HEK293T (cell line): ENCODE measurements at regions not wholly inside any gene's neighbourhood (a gene's known extent, or its start where the extent isn't known, plus 50 kb on each side); places are given as distances from the start of the nearest gene placed in this dataset.

Experiments
- CTCF ChIA-PET: fragments of 350-600 bp; formaldehyde crosslinking; extraction: SDS; loops from one replicate; lab custom pipeline; 2021; ENCODE audit warnings: antibody characterized with exemption, inconsistent platforms; lab: Yijun Ruan, JAX
- POLR2A ChIA-PET: fragments of 350-600 bp; formaldehyde crosslinking; extraction: SDS; loops from one replicate; lab custom pipeline; 2020; ENCODE audit warnings: antibody characterized with exemption, inconsistent platforms; lab: Yijun Ruan, JAX
- DNase-seq: peaks from one replicate; pipeline ENCODE4 v3.0.0; 2012; ENCODE audit warnings: mixed read lengths; ENCODE audit errors: extremely low spot score
- ARNT ChIP-seq: fragments of 450-650 bp; IDR thresholded peaks from 2 replicates; pipeline ENCODE4 v1.6.1; 2017; ENCODE audit warnings: mild to moderate bottlenecking
- BHLHE40 ChIP-seq: fragments of 450-650 bp; IDR thresholded peaks from 2 replicates; pipeline ENCODE4 v1.6.1; 2016; ENCODE audit warnings: mild to moderate bottlenecking, moderate library complexity, borderline replicate concordance
- CTBP1 ChIP-seq: fragments of 450-650 bp; IDR thresholded peaks from 2 replicates; pipeline ENCODE4 v1.6.1; 2016; ENCODE audit warnings: borderline replicate concordance
- ELF4 ChIP-seq: fragments of 450-650 bp; IDR thresholded peaks from 2 replicates; pipeline ENCODE4 v1.6.1; 2017; ENCODE audit warnings: antibody characterized with exemption
- FOXA1 ChIP-seq: fragments of 450-650 bp; IDR thresholded peaks from 2 replicates; pipeline ENCODE4 v1.6.1; 2016; ENCODE audit warnings: mild to moderate bottlenecking
- FOXK2 ChIP-seq: fragments of 450-650 bp; IDR thresholded peaks from 2 replicates; pipeline ENCODE4 v1.6.1; 2016; ENCODE audit warnings: mild to moderate bottlenecking
- FOXM1 ChIP-seq: fragments of 450-650 bp; IDR thresholded peaks from 2 replicates; pipeline ENCODE4 v1.6.1; 2017; ENCODE audit warnings: mild to moderate bottlenecking, borderline replicate concordance
- HDGF ChIP-seq: fragments of 450-650 bp; IDR thresholded peaks from 2 replicates; pipeline ENCODE4 v1.6.1; 2017; ENCODE audit warnings: antibody characterized with exemption, borderline replicate concordance
- L3MBTL2 ChIP-seq: fragments of 450-650 bp; conservative IDR thresholded peaks from 2 replicates; pipeline ENCODE4 v1.6.1; 2016; ENCODE audit warnings: mild to moderate bottlenecking
- LEF1 ChIP-seq: fragments of 450-650 bp; IDR thresholded peaks from 2 replicates; pipeline ENCODE4 v1.6.1; 2017; ENCODE audit warnings: mild to moderate bottlenecking, borderline replicate concordance
- NFRKB ChIP-seq: fragments of 450-650 bp; IDR thresholded peaks from 2 replicates; pipeline ENCODE4 v1.6.1; 2016; ENCODE audit warnings: mild to moderate bottlenecking, moderate library complexity
- SP1 ChIP-seq: fragments of 450-650 bp; IDR thresholded peaks from 2 replicates; pipeline ENCODE4 v1.6.1; 2017
- SUZ12 ChIP-seq: fragments of 450-650 bp; IDR thresholded peaks from 2 replicates; pipeline ENCODE4 v1.6.1; 2016; ENCODE audit warnings: mild to moderate bottlenecking
- TARDBP ChIP-seq: fragments of 450-650 bp; IDR thresholded peaks from 2 replicates; pipeline ENCODE4 v1.6.1; 2016
- ZNF384 ChIP-seq: fragments of 450-650 bp; IDR thresholded peaks from 2 replicates; pipeline ENCODE4 v1.6.1; 2016
- TF ChIP-seq, protein P1 (sequence below): fragments of 450-650 bp; IDR thresholded peaks from 2 replicates; pipeline ENCODE4 v1.6.1; 2016

DNA sequence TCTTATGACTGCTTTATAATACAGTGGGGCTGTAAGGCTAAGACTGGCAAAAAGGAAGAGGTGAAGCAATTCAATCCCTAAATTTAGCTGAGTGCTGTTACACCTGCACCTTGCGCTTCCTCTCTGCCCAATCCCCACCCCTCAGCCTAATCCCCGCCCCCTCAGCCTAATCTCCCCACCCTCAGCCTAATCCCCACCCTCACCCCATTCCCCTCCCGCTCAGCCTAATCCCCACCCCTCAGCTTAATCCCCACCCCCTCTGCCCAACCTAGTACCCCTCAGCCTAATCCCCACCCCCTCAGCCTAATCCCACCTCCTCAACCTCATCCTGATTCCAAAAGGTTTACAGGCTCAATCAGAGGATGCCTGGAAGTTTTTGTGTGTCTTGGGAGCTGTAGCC, 155.5 kb downstream of the PMP22 start:
- no peak for DNase-seq
- TF ChIP-seq, protein P1, sequence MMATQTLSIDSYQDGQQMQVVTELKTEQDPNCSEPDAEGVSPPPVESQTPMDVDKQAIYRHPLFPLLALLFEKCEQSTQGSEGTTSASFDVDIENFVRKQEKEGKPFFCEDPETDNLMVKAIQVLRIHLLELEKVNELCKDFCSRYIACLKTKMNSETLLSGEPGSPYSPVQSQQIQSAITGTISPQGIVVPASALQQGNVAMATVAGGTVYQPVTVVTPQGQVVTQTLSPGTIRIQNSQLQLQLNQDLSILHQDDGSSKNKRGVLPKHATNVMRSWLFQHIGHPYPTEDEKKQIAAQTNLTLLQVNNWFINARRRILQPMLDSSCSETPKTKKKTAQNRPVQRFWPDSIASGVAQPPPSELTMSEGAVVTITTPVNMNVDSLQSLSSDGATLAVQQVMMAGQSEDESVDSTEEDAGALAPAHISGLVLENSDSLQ: no peak
- TF ChIP-seq HDGF (no peak), TARDBP (no peak), SUZ12 (no peak), FOXM1 (no peak), BHLHE40 (no peak), ARNT (no peak), ZNF384 (no peak), L3MBTL2 (no peak), ELF4 (no peak), FOXA1 (no peak), SP1 (no peak)
- POLR2A ChIA-PET: no interaction called here
- CTCF ChIA-PET: no interaction called here

DNA sequence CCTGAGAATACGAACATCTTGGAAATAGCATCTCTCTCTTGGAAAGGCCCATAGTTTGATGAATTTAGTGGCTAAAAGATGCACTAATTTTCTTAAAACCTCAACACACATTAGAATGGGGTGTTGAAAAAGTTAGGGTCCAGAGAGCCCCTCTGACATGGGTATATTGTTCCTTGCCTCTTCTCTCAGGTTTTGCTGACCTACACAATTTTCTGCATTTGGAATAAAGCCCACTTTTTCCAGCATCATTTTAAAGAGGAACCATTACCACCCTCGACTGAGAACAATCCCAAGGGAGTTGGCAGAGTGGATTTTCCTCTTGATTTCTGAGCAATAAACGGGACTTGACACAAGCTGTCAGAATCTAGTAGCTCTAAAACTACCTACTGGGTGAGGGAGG, 156.1 kb downstream of the PMP22 start:
- TF ChIP-seq FOXA1 (no peak), HDGF (no peak)
- CTCF ChIA-PET: no interaction called here
- POLR2A ChIA-PET: no interaction called here
- no peak for DNase-seq

DNA sequence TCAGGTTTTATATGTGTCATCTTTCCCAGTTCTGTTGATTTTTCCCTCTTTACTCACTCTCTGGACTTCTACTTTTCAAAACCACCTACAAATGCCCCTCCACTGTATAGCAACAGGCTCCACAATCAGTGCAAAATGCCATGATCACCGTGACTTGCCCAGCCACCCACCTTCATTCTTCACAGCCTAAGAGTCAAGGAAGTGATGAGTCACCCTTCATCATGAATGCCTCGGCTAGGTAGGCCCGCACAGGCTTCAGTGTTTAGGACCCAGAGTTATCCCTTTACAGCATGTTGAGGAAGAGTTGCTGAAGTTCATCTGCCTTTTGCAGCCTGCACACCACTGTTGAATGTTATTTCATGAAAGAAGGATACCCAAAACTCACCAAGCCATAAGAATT, 158.6 kb downstream of the PMP22 start:
- CTCF ChIA-PET: no interaction called here
- POLR2A ChIA-PET: no interaction called here
- no peak for DNase-seq
- no peak for TF ChIP-seq ARNT
- TF ChIP-seq ELF4: no peak
- TF ChIP-seq FOXA1: no peak
- TF ChIP-seq SUZ12: no peak
- no peak for TF ChIP-seq TARDBP
- TF ChIP-seq CTBP1: no peak
- no peak for TF ChIP-seq FOXK2
- no peak for TF ChIP-seq FOXM1
- no peak for TF ChIP-seq ZNF384
- TF ChIP-seq, protein P1: no peak
- no peak for TF ChIP-seq SP1
- no peak for TF ChIP-seq BHLHE40
- TF ChIP-seq LEF1: no peak
- TF ChIP-seq NFRKB: no peak

DNA sequence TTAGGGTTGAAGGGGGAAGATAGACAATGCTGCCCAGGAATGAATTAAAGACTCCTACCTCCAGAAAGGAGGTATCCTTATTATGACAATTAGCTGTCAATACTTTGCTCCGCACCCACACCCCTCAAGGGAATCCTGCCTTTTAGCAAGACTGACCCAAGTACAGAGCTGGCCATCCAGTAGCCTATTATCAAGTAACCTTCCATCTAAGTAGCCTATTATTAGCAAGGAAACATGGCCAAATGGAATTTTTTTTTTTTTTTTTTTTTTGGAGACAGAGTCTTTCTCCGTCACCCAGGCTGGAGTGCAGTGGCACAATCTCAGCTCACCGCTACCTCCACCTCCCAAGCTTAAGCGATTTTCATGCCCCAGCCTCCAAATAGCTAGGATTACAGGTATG, 161.3 kb downstream of the PMP22 start:
- ChIA-PET CTCF (no interaction called here), POLR2A (no interaction called here)
- TF ChIP-seq ZNF384: no peak
- TF ChIP-seq SUZ12: no peak
- TF ChIP-seq FOXK2: no peak
- TF ChIP-seq TARDBP: no peak
- TF ChIP-seq L3MBTL2: no peak
- no peak for TF ChIP-seq SP1
- TF ChIP-seq, protein P1: no peak
- no peak for TF ChIP-seq FOXA1
- TF ChIP-seq NFRKB: no peak
- TF ChIP-seq ARNT: no peak
- DNase-seq: no peak

DNA sequence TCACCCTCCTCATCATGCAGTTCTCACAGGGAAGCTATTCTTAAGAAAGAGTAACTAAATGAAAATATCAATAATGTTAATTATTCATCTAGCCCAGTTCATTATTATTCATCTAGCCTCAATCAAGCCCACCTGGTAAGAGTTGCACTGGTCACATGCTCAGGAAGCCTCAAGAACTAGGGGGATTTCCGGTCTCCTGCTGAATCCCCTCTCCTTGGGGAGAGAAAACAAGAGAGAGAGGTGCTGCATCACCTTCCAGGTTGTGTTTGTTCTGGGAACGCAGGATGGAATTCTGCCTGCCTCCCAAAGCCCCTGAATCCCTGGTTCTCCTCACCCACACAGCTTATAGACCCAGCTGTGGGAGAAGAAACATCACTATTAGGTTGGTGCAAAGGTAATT, 164.0 kb downstream of the PMP22 start:
- CTCF ChIA-PET: no interaction called here
- POLR2A ChIA-PET: no interaction called here
- no peak for DNase-seq
- TF ChIP-seq CTBP1 (no peak), LEF1 (no peak), L3MBTL2 (no peak), SP1 (no peak), FOXM1 (no peak), TARDBP (no peak), ARNT (no peak), FOXK2 (no peak), ELF4 (no peak), SUZ12 (no peak), BHLHE40 (no peak), NFRKB (no peak), FOXA1 (no peak), ZNF384 (no peak)
- TF ChIP-seq, protein P1: no peak

DNA sequence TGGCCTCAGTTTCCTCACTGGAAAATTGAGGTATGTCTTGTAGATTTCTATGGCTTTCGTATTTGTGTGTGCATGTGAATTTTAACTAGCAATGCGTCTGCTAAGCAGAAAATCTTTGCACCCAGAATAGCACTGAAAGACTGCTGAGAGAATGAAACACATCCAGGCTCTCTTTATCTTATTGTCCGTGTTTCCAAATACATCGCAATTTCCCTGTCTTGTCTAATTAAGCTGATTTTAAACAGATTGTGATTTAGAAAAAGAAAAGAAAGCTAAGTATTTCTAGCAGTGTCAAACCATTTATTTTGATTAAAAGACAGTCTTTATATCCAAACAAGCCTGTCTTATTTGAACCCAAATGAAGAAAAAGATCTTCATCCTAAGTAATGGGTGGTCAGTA, 168.6 kb downstream of the PMP22 start:
- TF ChIP-seq ZNF384: no peak
- no peak for TF ChIP-seq CTBP1
- TF ChIP-seq FOXM1: no peak
- TF ChIP-seq SP1: no peak
- no peak for TF ChIP-seq BHLHE40
- TF ChIP-seq HDGF: no peak
- no peak for TF ChIP-seq FOXA1
- no peak for TF ChIP-seq SUZ12
- no peak for TF ChIP-seq LEF1
- TF ChIP-seq TARDBP: no peak
- TF ChIP-seq ARNT: no peak
- TF ChIP-seq, protein P1: no peak
- TF ChIP-seq FOXK2: no peak
- TF ChIP-seq L3MBTL2: no peak
- TF ChIP-seq NFRKB: no peak
- no peak for TF ChIP-seq ELF4
- no peak for DNase-seq

More for the DNA sequence above, 168.6 kb downstream of the PMP22 start:
- POLR2A ChIA-PET: no interaction called here
- CTCF ChIA-PET: no interaction called here
